Immature natural killer cell (primary cell): ENCODE measurements at regions not wholly inside any gene's neighbourhood (a gene's known extent, or its start where the extent isn't known, plus 50 kb on each side); places are given as distances from the start of the nearest gene placed in this dataset.
A peak's percentile ranks its signal among the peaks of the same experiment; 100 is the strongest.

Experiments
- DNase-seq, 3 donors: peaks; one replicate each; pipeline ENCODE4 v3.0.0; 2022; ENCODE audit warnings: mixed read lengths in 1 of 3
- H3K27ac Mint-ChIP-seq, 6 donors: one replicate each; pipeline ENCODE4 v1.8.0; 2020; ENCODE audit warnings: mixed read lengths in 6 of 6, mild to moderate bottlenecking in 5 of 6, inconsistent platforms in 4 of 6, moderate library complexity in 3 of 6
- H3K27me3 Mint-ChIP-seq, 3 donors: one replicate each; pipeline ENCODE4 v1.8.0; 2020 to 2021; ENCODE audit warnings: low read depth in 3 of 3, mild to moderate bottlenecking in 3 of 3, mixed read lengths in 3 of 3, moderate library complexity in 3 of 3, inconsistent platforms in 1 of 3
- H3K36me3 Mint-ChIP-seq, 3 donors: one replicate each; pipeline ENCODE4 v1.8.0; 2020; ENCODE audit warnings: mixed read lengths in 3 of 3, inconsistent platforms in 2 of 3, mild to moderate bottlenecking in 2 of 3
- H3K4me1 Mint-ChIP-seq, 2 donors: one replicate each; pipeline ENCODE4 v1.8.0; 2020; ENCODE audit warnings: inconsistent platforms in 2 of 2, mild to moderate bottlenecking in 2 of 2, mixed read lengths in 2 of 2, moderate library complexity in 1 of 2
- H3K4me3 Mint-ChIP-seq, 5 donors: one replicate each; pipeline ENCODE4 v1.8.0; 2020; ENCODE audit warnings: mild to moderate bottlenecking in 5 of 5, mixed read lengths in 5 of 5, inconsistent platforms in 3 of 5, moderate library complexity in 3 of 5
- H3K9me3 Mint-ChIP-seq, 6 donors: one replicate each; pipeline ENCODE4 v1.8.0; 2020; ENCODE audit warnings: mild to moderate bottlenecking in 6 of 6, mixed read lengths in 6 of 6, inconsistent platforms in 4 of 6, moderate library complexity in 3 of 6

GRCh38 chrX:110442635-110443034 is 84.0 kb downstream of the RTL9 start:
- no peak overlapping the region for H3K4me3 Mint-ChIP-seq
- H3K27me3 Mint-ChIP-seq: peaks cover 0 to 7% (median 2%) of the 10 kb centered on the region in 3 donors
- H3K36me3 Mint-ChIP-seq: no peaks in the 10 kb centered on the region
- no peaks in the 10 kb centered on the region for H3K4me1 Mint-ChIP-seq
- H3K9me3 Mint-ChIP-seq: no peaks in the 10 kb centered on the region
- no peak overlapping the region for H3K27ac Mint-ChIP-seq
- DNase-seq: no peak

DNA sequence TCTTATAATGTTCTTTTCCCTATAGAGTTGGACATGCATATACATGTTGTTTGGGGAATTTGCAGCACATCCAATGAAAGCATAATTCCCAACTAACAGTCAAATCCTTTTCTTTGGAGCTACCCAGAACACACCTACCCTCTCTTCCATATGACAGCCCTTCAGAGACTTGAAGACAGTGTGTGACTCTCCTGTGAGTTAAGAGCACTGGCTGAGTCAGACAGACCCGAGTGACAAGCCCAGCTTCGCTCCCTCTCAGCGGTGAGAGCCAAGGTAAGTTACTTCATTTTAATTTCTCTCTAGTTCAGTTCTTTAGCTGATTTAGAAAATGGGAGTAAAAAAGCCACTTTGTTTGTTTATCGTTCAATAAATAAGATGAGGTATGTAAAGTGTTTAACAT is 86.3 kb downstream of the RTL9 start:
- DNase-seq: no peak
- Mint-ChIP-seq H3K36me3 (no peaks in the 10 kb centered on the region), H3K4me1 (no peaks in the 10 kb centered on the region), H3K27ac (no peak overlapping the region), H3K9me3 (no peaks in the 10 kb centered on the region), H3K27me3 (peaks cover 0 to 6% (median 5%) of the 10 kb centered on the region in 3 donors), H3K4me3 (no peak overlapping the region)

DNA sequence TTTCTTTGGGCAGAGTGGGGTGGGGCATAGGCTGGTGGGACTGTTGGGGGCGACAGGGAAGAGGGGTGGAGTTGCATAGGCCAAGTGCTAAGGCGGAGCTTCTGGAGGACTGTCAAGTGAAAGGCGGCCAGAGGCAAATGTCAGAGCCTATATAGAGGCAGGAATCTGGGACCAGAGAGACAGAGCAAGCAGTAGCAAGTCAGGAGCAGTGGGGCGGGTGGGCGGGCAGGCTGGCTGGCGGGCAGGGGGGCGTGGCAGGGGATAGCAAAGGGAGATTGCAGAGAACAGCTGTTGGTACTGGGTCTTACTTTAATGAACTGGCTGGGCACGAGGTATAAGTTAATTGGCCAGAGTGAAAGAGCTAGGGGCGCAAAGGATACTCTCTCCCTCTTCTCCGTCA is 89.8 kb downstream of the RTL9 start:
- H3K4me3 Mint-ChIP-seq: no peak overlapping the region
- no peaks in the 10 kb centered on the region for H3K4me1 Mint-ChIP-seq
- H3K27ac Mint-ChIP-seq: no peak overlapping the region
- peaks cover 0 to 5% (median 5%) of the 10 kb centered on the region in 3 donors for H3K27me3 Mint-ChIP-seq
- H3K9me3 Mint-ChIP-seq: no peaks in the 10 kb centered on the region
- no peaks in the 10 kb centered on the region for H3K36me3 Mint-ChIP-seq
- DNase-seq: no peak

DNA sequence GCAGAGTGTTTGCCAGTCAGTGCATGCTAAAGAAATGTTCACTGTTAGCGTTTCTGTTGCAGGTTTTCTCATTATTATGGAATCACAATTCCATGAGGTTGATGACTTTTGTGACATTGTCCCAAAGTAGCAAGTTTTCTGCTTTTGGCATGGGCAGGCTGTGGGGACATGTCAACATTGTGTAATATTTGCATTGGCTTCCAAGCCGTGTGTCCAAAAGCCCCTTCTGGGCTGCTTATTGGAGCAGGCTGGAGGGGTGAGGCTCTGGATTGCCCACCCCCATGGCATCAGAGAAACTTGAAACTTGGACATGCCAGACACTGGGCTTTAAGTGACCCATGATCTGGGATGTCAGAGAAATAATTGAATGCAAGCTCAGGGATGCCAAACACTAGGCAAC is 90.7 kb downstream of the RTL9 start:
- no peaks in the 10 kb centered on the region for H3K36me3 Mint-ChIP-seq
- H3K27ac Mint-ChIP-seq: no peak overlapping the region
- no peaks in the 10 kb centered on the region for H3K9me3 Mint-ChIP-seq
- H3K4me3 Mint-ChIP-seq: no peak overlapping the region
- H3K4me1 Mint-ChIP-seq: no peaks in the 10 kb centered on the region
- peaks cover 0 to 8% (median 1%) of the 10 kb centered on the region in 3 donors for H3K27me3 Mint-ChIP-seq
- DNase-seq: no peak

DNA sequence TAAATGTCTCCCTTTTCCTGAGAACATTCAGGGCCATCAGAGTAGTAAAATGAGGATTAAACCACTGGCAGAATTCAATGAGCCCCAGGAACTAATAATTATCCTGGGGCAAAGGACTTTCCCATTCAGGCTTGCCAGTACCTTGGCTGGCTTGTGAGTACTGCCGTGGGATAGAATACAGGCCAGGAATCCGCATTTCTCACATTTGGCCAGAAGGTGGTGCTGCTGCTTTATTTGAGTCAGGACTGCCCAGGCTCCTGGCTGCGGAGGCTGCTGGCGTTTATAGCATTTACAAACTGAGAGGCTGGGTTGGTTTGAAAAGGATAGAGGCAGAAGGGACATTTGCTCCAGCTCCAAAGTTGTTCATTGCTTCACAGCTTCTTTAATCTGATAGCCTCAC is 91.4 kb downstream of the RTL9 start:
- H3K4me1 Mint-ChIP-seq: no peaks in the 10 kb centered on the region
- no peaks in the 10 kb centered on the region for H3K9me3 Mint-ChIP-seq
- DNase-seq: peak; percentile 20 to 40 (median 40)
- H3K27ac Mint-ChIP-seq: no peak overlapping the region
- no peak overlapping the region for H3K4me3 Mint-ChIP-seq
- no peaks in the 10 kb centered on the region for H3K36me3 Mint-ChIP-seq
- H3K27me3 Mint-ChIP-seq: peaks cover 0 to 10% (median 1%) of the 10 kb centered on the region in 3 donors

- Mint-ChIP-seq H3K27ac (no peak overlapping the region), H3K4me3 (no peak overlapping the region), H3K36me3 (no peaks in the 10 kb centered on the region), H3K4me1 (no peaks in the 10 kb centered on the region), H3K27me3 (peaks cover 0 to 12% (median 0%) of the 10 kb centered on the region in 3 donors), H3K9me3 (peaks cover 0 to 2% (median 0%) of the 10 kb centered on the region in 6 donors)
- DNase-seq: no peak
Observed at GRCh38 chrX:110454336-110454735, 95.7 kb downstream of the RTL9 start.

DNA sequence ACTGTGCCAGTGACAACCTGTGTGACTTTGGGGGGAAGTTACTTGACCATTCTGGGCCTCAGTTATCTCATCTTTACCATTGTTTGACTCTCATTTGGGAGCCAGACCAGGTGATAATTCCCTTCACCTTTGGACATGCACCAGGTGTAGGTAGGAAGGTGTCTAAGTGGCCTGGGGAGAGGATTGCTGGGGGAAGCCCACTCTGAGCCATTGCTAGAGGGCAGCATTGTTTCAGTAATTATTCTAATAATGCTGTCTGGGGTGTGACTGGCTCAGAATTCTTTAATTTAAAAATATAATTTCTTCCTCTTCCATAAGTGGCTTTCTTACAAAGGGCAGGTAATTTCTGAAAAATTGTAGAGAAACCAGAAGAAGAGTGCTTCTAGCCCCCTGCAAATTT is 104.3 kb downstream of the RTL9 start:
- Mint-ChIP-seq H3K4me3 (no peak overlapping the region), H3K27ac (no peak overlapping the region), H3K27me3 (peaks cover 0 to 8% (median 3%) of the 10 kb centered on the region in 3 donors), H3K9me3 (peaks cover 0 to 2% (median 0%) of the 10 kb centered on the region in 6 donors), H3K36me3 (no peaks in the 10 kb centered on the region), H3K4me1 (no peaks in the 10 kb centered on the region)
- no peak for DNase-seq

DNA sequence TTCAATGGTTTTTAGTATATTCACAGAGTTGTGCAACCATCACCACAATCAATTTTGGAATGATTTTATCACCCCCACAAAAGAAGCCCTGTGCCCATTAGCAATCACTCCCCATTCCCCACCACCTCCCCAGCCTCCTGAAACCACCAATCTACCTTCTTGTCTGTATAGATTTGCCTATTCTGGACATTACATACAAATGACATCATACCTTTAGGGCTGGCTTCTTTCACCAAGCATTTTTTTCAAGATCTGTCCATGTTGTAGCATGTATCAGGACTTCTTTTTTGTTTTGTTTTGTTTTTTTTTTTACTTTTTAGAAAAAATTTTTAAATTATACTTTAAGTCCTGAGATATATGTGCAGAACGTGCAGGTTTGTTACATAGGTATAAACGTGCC is 108.1 kb downstream of the RTL9 start:
- Mint-ChIP-seq H3K27me3 (peaks cover 0 to 11% (median 5%) of the 10 kb centered on the region in 3 donors), H3K4me1 (no peaks in the 10 kb centered on the region), H3K4me3 (no peak overlapping the region)

GRCh38 chrX:110472265-110472664 is 113.6 kb downstream of the RTL9 start:
- Mint-ChIP-seq H3K27me3 (peaks cover 0 to 9% (median 5%) of the 10 kb centered on the region in 3 donors), H3K9me3 (no peaks in the 10 kb centered on the region), H3K36me3 (no peaks in the 10 kb centered on the region), H3K4me3 (no peak overlapping the region), H3K4me1 (no peaks in the 10 kb centered on the region), H3K27ac (no peak overlapping the region)
- DNase-seq: no peak

More for the DNA sequence above, 108.1 kb downstream of the RTL9 start:
- no peak overlapping the region for H3K27ac Mint-ChIP-seq
- H3K9me3 Mint-ChIP-seq: no peaks in the 10 kb centered on the region
- H3K36me3 Mint-ChIP-seq: no peaks in the 10 kb centered on the region
- no peak for DNase-seq

DNA sequence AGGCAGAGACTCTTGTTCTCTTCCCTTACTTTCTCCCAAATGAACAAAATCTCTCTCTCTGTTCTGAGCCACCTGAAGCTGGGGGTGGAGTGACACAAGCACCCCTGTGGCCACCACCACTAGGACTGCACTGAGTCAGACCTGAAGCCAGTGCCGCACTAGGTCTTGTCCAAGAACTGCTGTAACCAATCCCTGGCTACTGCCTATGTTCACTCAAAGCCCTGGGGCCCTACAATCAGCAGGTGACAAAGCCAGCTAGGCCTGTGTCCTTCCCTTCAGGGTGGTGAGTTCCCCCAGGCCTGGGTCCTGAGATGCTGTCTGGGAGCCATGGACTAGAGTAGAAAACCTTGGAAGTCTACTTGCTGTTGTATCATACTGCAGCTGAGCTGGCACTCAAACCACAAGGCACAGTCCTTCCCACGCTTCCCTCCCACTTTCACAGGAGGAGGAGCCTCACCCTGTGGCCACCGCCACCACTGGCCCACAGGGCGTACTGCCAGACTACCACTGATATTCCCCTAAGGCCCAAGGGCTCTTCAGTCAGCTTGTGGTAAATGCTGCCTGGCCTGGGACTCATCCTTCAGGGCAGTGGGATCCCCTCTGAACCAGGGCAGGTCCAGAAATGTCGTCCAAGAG is 119.1 kb downstream of the RTL9 start:
- Mint-ChIP-seq H3K27me3 (peaks cover 0 to 10% (median 9%) of the 10 kb centered on the region in 3 donors), H3K27ac (no peak overlapping the region), H3K4me1 (no peaks in the 10 kb centered on the region), H3K9me3 (peaks cover 0 to 2% (median 0%) of the 10 kb centered on the region in 6 donors), H3K36me3 (no peaks in the 10 kb centered on the region), H3K4me3 (no peak overlapping the region)
- DNase-seq: no peak

GRCh38 chrX:110491846-110492620 is 133.4 kb downstream of the RTL9 start:
- Mint-ChIP-seq H3K4me1 (no peaks in the 10 kb centered on the region), H3K36me3 (no peaks in the 10 kb centered on the region), H3K27ac (no peak overlapping the region), H3K27me3 (peaks cover 0 to 25% (median 1%) of the 10 kb centered on the region in 3 donors), H3K9me3 (peaks cover 0 to 1% (median 0%) of the 10 kb centered on the region in 6 donors), H3K4me3 (no peak overlapping the region)
- DNase-seq: no peak

- H3K27me3 Mint-ChIP-seq: peaks cover 0 to 6% (median 0%) of the 10 kb centered on the region in 3 donors
Observed at GRCh38 chrX:110504947-110505346, 146.3 kb downstream of the RTL9 start.

DNA sequence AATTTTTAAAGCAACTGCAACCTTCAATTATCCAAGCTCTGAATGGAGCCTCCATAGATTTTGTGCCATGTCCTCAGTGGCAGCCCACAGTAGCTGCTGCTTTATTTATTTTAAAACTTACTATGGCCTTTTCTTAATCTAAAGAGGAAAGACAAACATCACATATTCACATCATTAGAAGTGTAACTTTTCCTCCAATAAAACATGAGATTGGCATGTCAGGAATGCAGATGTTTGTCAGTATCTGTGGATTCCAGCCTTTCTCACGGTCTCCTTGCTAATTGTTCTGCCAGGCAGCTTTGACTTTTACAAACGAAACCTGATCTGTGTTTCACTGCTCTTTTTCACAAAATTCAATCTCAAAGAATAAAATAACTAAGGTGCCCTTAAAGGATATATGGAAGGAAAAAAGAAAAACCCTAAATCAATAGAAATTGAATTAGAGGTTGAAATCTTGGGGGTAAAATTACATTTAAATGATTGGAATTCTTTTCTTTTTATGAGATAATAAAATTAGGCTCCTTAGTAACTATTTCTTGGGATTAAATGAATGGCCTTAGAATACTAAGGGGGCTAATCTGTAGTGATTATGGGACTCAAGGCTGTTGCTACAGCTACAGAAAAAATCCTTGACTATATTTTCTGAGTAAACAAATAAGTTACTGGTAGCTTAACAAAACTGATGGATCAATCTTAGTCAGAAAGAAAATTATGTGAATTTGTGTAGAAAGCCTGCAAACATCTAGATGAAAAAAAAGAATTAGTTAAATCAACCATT is 151.3 kb downstream of the RTL9 start:
- Mint-ChIP-seq H3K9me3 (peaks cover 0 to 1% (median 0%) of the 10 kb centered on the region in 6 donors), H3K4me3 (no peak overlapping the region), H3K36me3 (no peaks in the 10 kb centered on the region), H3K4me1 (no peaks in the 10 kb centered on the region), H3K27me3 (peaks cover 0 to 9% (median 3%) of the 10 kb centered on the region in 3 donors), H3K27ac (no peak overlapping the region)
- no peak for DNase-seq

More at GRCh38 chrX:110504947-110505346, 146.3 kb downstream of the RTL9 start:
- DNase-seq: no peak
- no peaks in the 10 kb centered on the region for H3K36me3 Mint-ChIP-seq
- H3K27ac Mint-ChIP-seq: no peak overlapping the region
- H3K4me3 Mint-ChIP-seq: no peak overlapping the region
- peaks cover 0 to 6% (median 0%) of the 10 kb centered on the region in 6 donors for H3K9me3 Mint-ChIP-seq
- H3K4me1 Mint-ChIP-seq: no peaks in the 10 kb centered on the region

- Mint-ChIP-seq H3K27me3 (peaks cover 0 to 9% (median 3%) of the 10 kb centered on the region in 3 donors), H3K36me3 (no peaks in the 10 kb centered on the region), H3K27ac (no peak overlapping the region), H3K9me3 (peaks cover 0 to 1% (median 0%) of the 10 kb centered on the region in 6 donors), H3K4me1 (no peaks in the 10 kb centered on the region), H3K4me3 (no peak overlapping the region)
- no peak for DNase-seq
Observed at GRCh38 chrX:110511238-110511637, 152.6 kb downstream of the RTL9 start.
